Pancreas (tissue), 10 donors: ENCODE measurements at regions not wholly inside any gene's neighbourhood (a gene's known extent, or its start where the extent isn't known, plus 50 kb on each side); places are given as distances from the start of the nearest gene placed in this dataset.

Source experiments
- ATAC-seq, 4 donors: fragments of 200-7000 bp; cut with Tn5 transposase; one replicate each; pipeline versions ENCODE4 v1.8.0 to v1.9.1; 2020; ENCODE audit warnings: mild to moderate bottlenecking in 4 of 4, moderate library complexity in 4 of 4
- DNase-seq, 6 donors: peaks; one replicate each; pipeline ENCODE4 v3.0.0-alpha.2; 2020
- FAIRE-seq: peaks from 2 replicates; lab custom pipeline; 2012; peaks lifted over from hg19 to GRCh38; lab: Jason Lieb, UNC
- H3K27ac ChIP-seq, 4 donors: fragments of 200-600 bp; sonication (generic); 1 replicate in 3 of 4; 2 replicates in 1 of 4; pipeline versions ENCODE4 v1.5.0 to v1.8.0; 2020
- H3K27me3 ChIP-seq, 4 donors: fragments of 200-600 bp; one replicate each; pipeline ENCODE4 v1.8.0; 2021
- H3K36me3 ChIP-seq, 3 donors: fragments of 200-600 bp; sonication (generic) in 1 of 3; one replicate each; pipeline versions ENCODE4 v1.5.0 to v1.8.0; 2020 to 2021
- H3K4me1 ChIP-seq, 3 donors: fragments of 200-600 bp; one replicate each; pipeline ENCODE4 v1.8.0; 2021
- H3K4me3 ChIP-seq, 4 donors: fragments of 200-600 bp; sonication (generic) in 2 of 4; one replicate each; pipeline versions ENCODE4 v1.5.0 to v1.8.0; 2020 to 2021
- H3K9me3 ChIP-seq, 4 donors: fragments of 200-600 bp; one replicate each; pipeline ENCODE4 v1.8.0; 2021
- CTCF ChIP-seq, 4 donors: fragments of 200-600 bp; sonication (generic) in 3 of 4; IDR thresholded peaks; one replicate each; pipeline versions ENCODE4 v1.5.0 to v1.8.0; 2021; ENCODE audit warnings: antibody characterized with exemption in 4 of 4
- WGBS, 2 donors: extraction: QIAGEN DNeasy Blood & Tissue Kit; methylation state at CpG; one replicate each; pipeline ENCODE4 v1.1.7; 2013; 5-methylcytosine and 5-hydroxymethylcytosine counted together
- intact Hi-C, 3 donors: fragments of 100-400 bp; cut with DNase I; formaldehyde crosslinking; loops; one replicate each; pipeline versions ENCODE4 v1.11.1 to v1.14.2; 2022
- donor health status: healthy with polysubstance abuse.
- donor health status: DM: no; HTN: no; CAD: no; lungs with moderate emphysema.
- donor health status: DM: no; HTN: no; CAD: no.
- donor health status: control.
- donor health status: control.
- donor health status: Bipolar disorder and iron deficiency.
- donor health status: DM: yes; HTN: yes; CAD: no.
- donor health status: DM: no; HTN: no; CAD: no.
- donor health status: DM: no; HTN: no; CAD: no.
- donor health status: DM: yes; HTN: yes; CAD: no.

- ATAC-seq (no peak), DNase-seq (peak in 2 of 6 donors; percentile 4 to 45), FAIRE-seq (no peak)
- H3K27ac ChIP-seq, result no peak overlapping the region
- no peaks in the 10 kb centered on the region for H3K36me3 ChIP-seq
- H3K9me3 ChIP-seq, result no peaks in the 10 kb centered on the region
- intact Hi-C loops, result no loop called here
- no peaks in the 10 kb centered on the region for H3K4me1 ChIP-seq
- WGBS, 2 donors, result 59 to 75% methylated on average over 2 of the region's 2 CpGs
- H3K4me3 ChIP-seq, result no peak overlapping the region
- no peaks in the 10 kb centered on the region for H3K27me3 ChIP-seq
- no peak for TF ChIP-seq CTCF (IDR thresholded peaks at IDR 0.05)
Observed at GRCh38 chr10:42989481-42989921, 87.4 kb upstream of the RET start.

GRCh38 chr10:42990016-42990720, 86.7 kb upstream of the RET start:
- H3K4me1 ChIP-seq, result no peaks in the 10 kb centered on the region
- no peaks in the 10 kb centered on the region for H3K27me3 ChIP-seq
- no peak overlapping the region for H3K27ac ChIP-seq
- intact Hi-C loops, result no loop called here
- DNase-seq (peak in 2 of 6 donors; percentile 4 to 49), ATAC-seq (no peak), FAIRE-seq (no peak)
- no peaks in the 10 kb centered on the region for H3K36me3 ChIP-seq
- H3K9me3 ChIP-seq, result no peaks in the 10 kb centered on the region
- WGBS, 2 donors, result 58 to 74% methylated on average over 18 of the region's 18 CpGs
- no peak overlapping the region for H3K4me3 ChIP-seq
- TF ChIP-seq CTCF (IDR thresholded peaks at IDR 0.05), result no peak

- H3K9me3 ChIP-seq, result no peaks in the 10 kb centered on the region
- 80 to 85% methylated on average over 18 of the region's 18 CpGs for WGBS, 2 donors
Observed at GRCh38 chr10:42990721-42991441, 86.0 kb upstream of the RET start.

GRCh38 chr10:42991442-42992098, 85.3 kb upstream of the RET start:
- 78 to 82% methylated on average over 10 of the region's 10 CpGs for WGBS, 2 donors
- ATAC-seq, result no peak
- peak in 2 of 6 donors; percentile 6 to 7 for DNase-seq
- no peak for FAIRE-seq
- Histone ChIP-seq H3K27me3 (no peaks in the 10 kb centered on the region), H3K4me1 (no peaks in the 10 kb centered on the region), H3K36me3 (no peaks in the 10 kb centered on the region), H3K9me3 (no peaks in the 10 kb centered on the region), H3K4me3 (no peak overlapping the region), H3K27ac (no peak overlapping the region)
- intact Hi-C loops, result no loop called here
- no peak for TF ChIP-seq CTCF (IDR thresholded peaks at IDR 0.05)

More at GRCh38 chr10:42990721-42991441, 86.0 kb upstream of the RET start:
- intact Hi-C loops, result no loop called here
- TF ChIP-seq CTCF (IDR thresholded peaks at IDR 0.05), result no peak
- Histone ChIP-seq H3K36me3 (no peaks in the 10 kb centered on the region), H3K27me3 (no peaks in the 10 kb centered on the region), H3K4me3 (no peak overlapping the region), H3K4me1 (no peaks in the 10 kb centered on the region), H3K27ac (no peak overlapping the region)
- ATAC-seq, result no peak
- DNase-seq, result peak in 2 of 6 donors; percentile 53
- no peak for FAIRE-seq
